OCI-LY1 (cell line): ENCODE measurements at regions not wholly inside any gene's neighbourhood (a gene's known extent, or its start where the extent isn't known, plus 50 kb on each side); places are given as distances from the start of the nearest gene placed in this dataset.

ENCODE experiments used
- H2AFZ ChIP-seq: fragments of 200-600 bp; sonication (generic), shearing (Covaris generic); 2 replicates; pipeline ENCODE4 v1.6.0; 2014; ENCODE audit warnings: antibody characterized with exemption, mild to moderate bottlenecking, low read length
- H3F3A ChIP-seq: fragments of 200-600 bp; sonication (generic), shearing (Covaris generic); 2 replicates; pipeline ENCODE4 v1.6.0; 2014; ENCODE audit warnings: mild to moderate bottlenecking, antibody characterized with exemption, low read length, moderate library complexity; ENCODE audit not compliant: insufficient read depth
- H3K27ac ChIP-seq: fragments of 200-600 bp; sonication (generic); 2 replicates; pipeline ENCODE4 v1.5.1; 2014; ENCODE audit warnings: low read length, mixed run types, mild to moderate bottlenecking, low read depth; ENCODE audit not compliant: poor library complexity, severe bottlenecking
- H3K27me3 ChIP-seq: fragments of 200-600 bp; sonication (generic); 2 replicates; pipeline ENCODE4 v1.6.0; 2014; ENCODE audit warnings: antibody characterized with exemption, mild to moderate bottlenecking, low read length, moderate library complexity; ENCODE audit not compliant: insufficient read depth
- H3K36me3 ChIP-seq: fragments of 200-600 bp; sonication (generic); 2 replicates; pipeline ENCODE4 v1.6.1; 2014; ENCODE audit warnings: mild to moderate bottlenecking, antibody characterized with exemption, low read length, moderate library complexity, mixed read lengths; ENCODE audit not compliant: insufficient read depth
- H3K4me1 ChIP-seq: fragments of 200-600 bp; sonication (generic); 2 replicates; pipeline ENCODE4 v1.5.1; 2014; ENCODE audit warnings: mild to moderate bottlenecking, low read length, moderate library complexity; ENCODE audit not compliant: insufficient read depth, severe bottlenecking
- H3K4me2 ChIP-seq: fragments of 200-600 bp; sonication (generic), shearing (Covaris generic); 2 replicates; pipeline ENCODE4 v1.6.1; 2014; ENCODE audit warnings: low read length
- H3K4me3 ChIP-seq: fragments of 200-600 bp; sonication (generic); 2 replicates; pipeline ENCODE4 v1.5.1; 2014; ENCODE audit warnings: low read length, low read depth, mild to moderate bottlenecking, mixed read lengths; ENCODE audit not compliant: poor library complexity, severe bottlenecking
- H3K79me2 ChIP-seq: fragments of 200-600 bp; shearing (Covaris generic); 2 replicates; pipeline ENCODE4 v1.6.1; 2016; ENCODE audit warnings: mixed run types, low read length, mixed read lengths; ENCODE audit not compliant: insufficient read depth
- H3K9ac ChIP-seq: fragments of 200-600 bp; sonication (generic), shearing (Covaris generic); 2 replicates; pipeline ENCODE4 v1.6.1; 2014; ENCODE audit warnings: mild to moderate bottlenecking, low read length, mixed read lengths
- H3K9me2 ChIP-seq: fragments of 200-600 bp; sonication (generic), shearing (Covaris generic); 2 replicates; pipeline ENCODE4 v1.6.1; 2014; ENCODE audit warnings: low read depth, mild to moderate bottlenecking, low read length, mixed read lengths
- H3K9me3 ChIP-seq: fragments of 200-600 bp; shearing (Covaris generic); 2 replicates; pipeline ENCODE4 v1.6.1; 2014; ENCODE audit warnings: low read length, mixed read lengths
- H4K20me1 ChIP-seq: fragments of 200-600 bp; sonication (generic), shearing (Covaris generic); 2 replicates; pipeline ENCODE4 v1.6.0; 2016; ENCODE audit warnings: mild to moderate bottlenecking, low read length; ENCODE audit not compliant: insufficient read depth
- EZH2 ChIP-seq: fragments of 200-600 bp; sonication (generic), shearing (Covaris generic); IDR thresholded peaks from 2 replicates; pipeline ENCODE4 v1.8.0; 2017; ENCODE audit warnings: borderline replicate concordance, mixed run types, mild to moderate bottlenecking, antibody characterized with exemption, low read length, moderate library complexity, mixed read lengths
- TF ChIP-seq, protein P1 (sequence below): fragments of 200-600 bp; sonication (generic), shearing (Covaris generic); IDR thresholded peaks from 2 replicates; pipeline ENCODE4 v1.5.1; 2017; ENCODE audit warnings: mild to moderate bottlenecking, antibody characterized with exemption, low read length, moderate library complexity, mixed read lengths

DNA sequence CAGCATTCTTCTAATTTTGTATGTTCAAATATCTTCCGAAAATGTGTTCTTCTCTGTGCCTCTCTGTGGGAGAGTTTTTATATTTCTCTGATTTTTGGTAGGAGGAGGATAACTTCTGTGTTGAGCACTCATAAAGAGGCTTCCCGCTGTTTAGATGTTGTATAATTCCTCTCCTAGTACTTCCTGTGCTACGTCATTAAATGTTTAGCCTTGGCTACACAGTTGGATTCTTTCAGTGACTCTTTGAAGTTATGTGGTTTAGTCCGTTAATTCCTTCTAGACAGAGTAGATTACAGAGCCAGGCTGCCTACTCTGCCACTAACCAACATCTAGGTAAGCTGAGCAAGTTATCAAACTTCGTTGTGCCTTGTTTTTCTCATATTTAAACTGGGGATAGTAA lies 302.6 kb downstream of the OSTF1 start:
- Histone ChIP-seq H2AFZ (no peak overlapping the region), H3K9me3 (0 out of 2 replicates have a peak, but pooled peaks cover 1% of the 10 kb centered on the region), H3K4me1 (no peaks in the 10 kb centered on the region), H4K20me1 (no peaks in the 10 kb centered on the region), H3K27ac (no peak overlapping the region), H3K36me3 (no peaks in the 10 kb centered on the region), H3K9ac (no peak overlapping the region), H3K27me3 (no peaks in the 10 kb centered on the region; the same call in 1 of the 2 replicates), H3K9me2 (no peaks in the 10 kb centered on the region), H3K79me2 (no peaks in the 10 kb centered on the region), H3K4me3 (no peak overlapping the region), H3F3A (no peaks in the 10 kb centered on the region), H3K4me2 (no peak overlapping the region)
- no peak for TF ChIP-seq EZH2
- TF ChIP-seq, protein P1, sequence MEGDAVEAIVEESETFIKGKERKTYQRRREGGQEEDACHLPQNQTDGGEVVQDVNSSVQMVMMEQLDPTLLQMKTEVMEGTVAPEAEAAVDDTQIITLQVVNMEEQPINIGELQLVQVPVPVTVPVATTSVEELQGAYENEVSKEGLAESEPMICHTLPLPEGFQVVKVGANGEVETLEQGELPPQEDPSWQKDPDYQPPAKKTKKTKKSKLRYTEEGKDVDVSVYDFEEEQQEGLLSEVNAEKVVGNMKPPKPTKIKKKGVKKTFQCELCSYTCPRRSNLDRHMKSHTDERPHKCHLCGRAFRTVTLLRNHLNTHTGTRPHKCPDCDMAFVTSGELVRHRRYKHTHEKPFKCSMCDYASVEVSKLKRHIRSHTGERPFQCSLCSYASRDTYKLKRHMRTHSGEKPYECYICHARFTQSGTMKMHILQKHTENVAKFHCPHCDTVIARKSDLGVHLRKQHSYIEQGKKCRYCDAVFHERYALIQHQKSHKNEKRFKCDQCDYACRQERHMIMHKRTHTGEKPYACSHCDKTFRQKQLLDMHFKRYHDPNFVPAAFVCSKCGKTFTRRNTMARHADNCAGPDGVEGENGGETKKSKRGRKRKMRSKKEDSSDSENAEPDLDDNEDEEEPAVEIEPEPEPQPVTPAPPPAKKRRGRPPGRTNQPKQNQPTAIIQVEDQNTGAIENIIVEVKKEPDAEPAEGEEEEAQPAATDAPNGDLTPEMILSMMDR: no peak

DNA sequence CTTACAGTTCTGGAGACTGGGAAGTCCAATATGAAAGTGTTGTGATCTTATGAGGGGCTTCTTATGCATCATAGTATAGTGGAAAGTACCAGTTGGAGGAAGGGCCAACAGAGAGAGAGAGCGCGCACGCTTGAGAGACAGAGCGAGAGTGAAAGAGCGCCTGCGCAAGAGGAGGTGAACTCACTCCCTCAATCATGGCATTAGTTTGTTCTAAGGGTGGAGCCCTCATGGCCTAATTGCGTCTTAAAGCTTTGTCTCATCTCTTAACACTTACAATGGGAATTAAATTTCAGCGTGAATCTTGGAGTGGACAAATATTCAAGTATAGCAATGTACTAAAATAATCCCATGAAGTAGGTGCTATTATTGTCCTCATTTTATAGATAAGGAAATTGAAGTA lies 303.2 kb downstream of the OSTF1 start:
- no peak overlapping the region for H2AFZ ChIP-seq
- H3K9me3 ChIP-seq: no peaks in the 10 kb centered on the region
- H3K79me2 ChIP-seq: no peaks in the 10 kb centered on the region
- H3K4me2 ChIP-seq: no peak overlapping the region
- no peak overlapping the region for H3K9ac ChIP-seq
- H3K4me3 ChIP-seq: no peak overlapping the region
- H3K9me2 ChIP-seq: no peaks in the 10 kb centered on the region
- H3K27me3 ChIP-seq: no peaks in the 10 kb centered on the region; the same call in 1 of the 2 replicates
- no peaks in the 10 kb centered on the region for H3F3A ChIP-seq
- H3K4me1 ChIP-seq: no peaks in the 10 kb centered on the region
- no peak overlapping the region for H3K27ac ChIP-seq
- H4K20me1 ChIP-seq: no peaks in the 10 kb centered on the region
- TF ChIP-seq, protein P1: no peak
- TF ChIP-seq EZH2: no peak
- no peaks in the 10 kb centered on the region for H3K36me3 ChIP-seq

DNA sequence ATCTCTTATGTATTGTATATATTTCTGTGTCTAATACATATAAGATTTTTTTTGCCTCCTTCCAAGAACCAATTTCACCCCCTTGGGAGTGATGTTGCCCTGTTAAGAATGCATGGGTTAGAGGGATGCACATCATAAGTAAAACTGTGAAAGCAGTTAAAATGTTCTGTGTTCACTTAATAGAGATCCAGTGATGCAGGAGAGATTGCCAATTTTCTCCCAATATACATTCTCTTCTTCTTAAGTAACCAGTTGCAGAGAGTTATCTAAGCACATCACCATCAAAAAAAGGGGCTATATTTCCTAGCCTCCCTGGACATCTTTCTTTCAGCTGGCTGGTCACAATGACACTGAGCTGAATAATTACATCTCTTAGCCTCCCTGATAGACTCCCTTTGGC lies 307.0 kb downstream of the OSTF1 start:
- Histone ChIP-seq H3K9me2 (no peaks in the 10 kb centered on the region), H3F3A (no peaks in the 10 kb centered on the region), H3K4me1 (no peaks in the 10 kb centered on the region), H3K36me3 (no peaks in the 10 kb centered on the region), H2AFZ (no peak overlapping the region), H3K27ac (no peak overlapping the region), H3K4me2 (no peak overlapping the region), H3K4me3 (no peak overlapping the region), H3K9me3 (no peaks in the 10 kb centered on the region), H3K27me3 (no peaks in the 10 kb centered on the region; the same call in 1 of the 2 replicates), H3K79me2 (no peaks in the 10 kb centered on the region), H4K20me1 (no peaks in the 10 kb centered on the region), H3K9ac (no peak overlapping the region)
- TF ChIP-seq, protein P1: no peak
- no peak for TF ChIP-seq EZH2
